Aorta (tissue), 5 donors: ENCODE measurements at regions not wholly inside any gene's neighbourhood (a gene's known extent, or its start where the extent isn't known, plus 50 kb on each side); places are given as distances from the start of the nearest gene placed in this dataset.

Experiments used
- ATAC-seq: fragments of 200-7000 bp; cut with Tn5 transposase; one replicate; pipeline ENCODE4 v1.9.1; 2022; ENCODE audit warnings: moderate library complexity; ENCODE audit not compliant: low FRiP score
- DNase-seq, 2 donors: peaks; one replicate each; pipeline ENCODE4 v3.0.0-alpha.2; 2020
- H3K27ac ChIP-seq, 2 donors: one replicate each; pipeline ENCODE4 v1.5.1; 2013; ENCODE audit warnings: low read length in 2 of 2, mild to moderate bottlenecking in 2 of 2, moderate library complexity in 2 of 2, control low read depth in 1 of 2, inconsistent platforms in 1 of 2, low read depth in 1 of 2
- H3K27me3 ChIP-seq, 2 donors: one replicate each; pipeline ENCODE4 v1.6.1; 2013; ENCODE audit warnings: control low read depth in 1 of 2, low read length in 1 of 2, mild to moderate bottlenecking in 1 of 2, moderate library complexity in 1 of 2; ENCODE audit not compliant: insufficient read depth in 2 of 2, control insufficient read depth in 1 of 2
- H3K36me3 ChIP-seq, 2 donors: one replicate each; pipeline ENCODE4 v1.6.1; 2013; ENCODE audit warnings: control low read depth in 1 of 2, low read length in 1 of 2, mild to moderate bottlenecking in 1 of 2; ENCODE audit not compliant: insufficient read depth in 2 of 2, control insufficient read depth in 1 of 2
- H3K4me1 ChIP-seq, 2 donors: one replicate each; pipeline ENCODE4 v1.6.1; 2013; ENCODE audit warnings: low read length in 2 of 2, control low read depth in 1 of 2, mild to moderate bottlenecking in 1 of 2, moderate library complexity in 1 of 2; ENCODE audit not compliant: insufficient read depth in 2 of 2, control insufficient read depth in 1 of 2
- H3K4me3 ChIP-seq, 2 donors: one replicate each; pipeline ENCODE4 v1.5.1; 2013; ENCODE audit warnings: low read length in 2 of 2, control low read depth in 1 of 2, mild to moderate bottlenecking in 1 of 2
- H3K9me3 ChIP-seq: one replicate; pipeline ENCODE4 v1.6.1; 2013; ENCODE audit warnings: mild to moderate bottlenecking, low read length; ENCODE audit not compliant: control insufficient read depth
- WGBS, 2 donors: extraction: QIAGEN DNeasy Blood & Tissue Kit; methylation state at CpG; one replicate each; pipeline ENCODE4 v1.1.7; 2013; 5-methylcytosine and 5-hydroxymethylcytosine counted together
- intact Hi-C, 2 donors: fragments of 100-400 bp; cut with DNase I; formaldehyde crosslinking; loops; one replicate each; pipeline versions ENCODE4 v1.14.2 to v1.15.0; 2022
- donor health status: healthy with polysubstance abuse.
- donor health status: Bipolar disorder and iron deficiency.
- donor health status: DM: no; HTN: no; CAD: no.
- donor health status: DM: no; HTN: no; CAD: no.
- donor health status: DM: yes; HTN: yes; CAD: no.

DNA sequence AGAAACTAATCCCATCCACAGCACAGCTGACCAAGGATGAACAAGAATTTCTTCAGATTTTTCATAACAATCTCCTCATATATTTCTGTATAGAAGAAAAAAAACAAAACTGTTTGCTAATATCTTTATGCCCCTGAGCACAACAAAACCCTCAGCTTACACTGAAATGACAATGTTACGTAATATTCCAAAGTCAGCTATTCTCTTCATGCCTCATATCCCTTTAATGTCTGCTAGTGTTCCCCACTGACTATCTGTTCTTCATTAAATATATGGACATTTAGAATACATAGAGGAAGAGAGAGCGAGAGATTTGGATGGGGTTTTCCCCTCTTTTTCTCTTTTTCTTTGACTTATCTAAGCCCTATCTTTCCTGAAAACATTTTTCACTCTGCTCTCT lies 87.9 kb upstream of the GULP1 start:
- H3K27me3 ChIP-seq = no peaks in the 10 kb centered on the region
- H3K27ac ChIP-seq = no peak overlapping the region
- H3K36me3 ChIP-seq = no peaks in the 10 kb centered on the region
- 97% methylated on average over 2 of the region's 2 CpGs for WGBS, 2 donors
- DNase-seq (no peak), ATAC-seq (no peak)
- intact Hi-C loops = loop anchor here in 1 of 2 donors (10.0 kb wide), 1 partner anchor 311 kb away; no protein-coding TSS in a partner anchor
- H3K4me3 ChIP-seq = no peak overlapping the region
- H3K9me3 ChIP-seq = no peaks in the 10 kb centered on the region
- H3K4me1 ChIP-seq = peaks cover 0 to 3% of the 10 kb centered on the region in 2 donors

DNA sequence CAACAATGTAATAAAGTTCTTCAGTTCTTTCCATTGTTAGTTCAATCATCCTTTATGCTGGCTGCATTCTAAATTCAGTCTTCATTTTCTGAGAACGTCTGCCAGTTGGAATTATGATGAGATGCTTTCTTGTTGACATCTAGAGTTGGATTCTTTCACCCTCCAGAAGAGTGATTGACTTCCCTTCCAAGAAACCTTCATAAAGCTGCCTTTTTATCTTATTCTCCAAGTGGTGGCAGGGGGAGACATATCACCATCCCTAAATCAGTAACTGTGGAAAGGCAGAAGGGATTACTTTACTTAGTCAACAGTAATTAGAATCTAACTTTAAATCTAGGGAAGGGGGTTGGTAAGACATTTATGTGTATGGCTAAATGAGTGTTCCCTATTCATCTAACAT lies 86.8 kb upstream of the GULP1 start:
- H3K36me3 ChIP-seq = no peaks in the 10 kb centered on the region
- no peaks in the 10 kb centered on the region for H3K4me1 ChIP-seq
- no peak for DNase-seq
- 51 to 55% methylated on average over 1 of the region's 1 CpG for WGBS, 2 donors
- H3K9me3 ChIP-seq = no peaks in the 10 kb centered on the region
- H3K27me3 ChIP-seq = no peaks in the 10 kb centered on the region
- H3K4me3 ChIP-seq = no peak overlapping the region
- intact Hi-C loops = loop anchor here in 1 of 2 donors (10.0 kb wide), 1 partner anchor 310 kb away; no protein-coding TSS in a partner anchor
- no peak for ATAC-seq
- H3K27ac ChIP-seq = no peak overlapping the region

DNA sequence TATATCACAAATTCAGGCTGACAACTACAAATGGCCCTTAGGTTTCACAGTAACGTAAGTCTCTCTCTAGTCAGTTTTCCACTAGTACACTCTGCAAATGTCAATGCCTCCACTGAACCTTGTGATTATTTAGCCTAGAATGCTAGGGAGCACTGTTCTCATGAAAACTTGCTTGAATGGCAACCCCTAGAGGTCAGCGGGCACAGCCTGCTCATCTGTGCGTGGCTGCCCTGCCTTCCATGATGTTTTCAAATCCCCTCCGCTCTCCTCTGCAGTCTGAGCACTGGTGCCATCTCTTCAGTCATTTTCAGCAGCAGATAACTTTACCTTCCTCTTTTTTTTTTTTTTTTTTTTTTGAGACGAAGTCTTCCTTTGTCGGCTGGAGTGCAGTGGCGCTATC lies 84.1 kb upstream of the GULP1 start:
- DNase-seq (no peak), ATAC-seq (no peak)
- Histone ChIP-seq H3K4me1 (no peaks in the 10 kb centered on the region), H3K27me3 (no peaks in the 10 kb centered on the region), H3K27ac (no peak overlapping the region), H3K36me3 (no peaks in the 10 kb centered on the region), H3K4me3 (no peak overlapping the region), H3K9me3 (no peaks in the 10 kb centered on the region)
- 96 to 99% methylated on average over 6 to 7 of the region's 7 CpGs for WGBS, 2 donors
- intact Hi-C loops = loop anchor here in 1 of 2 donors (10.0 kb wide), 1 partner anchor 307 kb away; no protein-coding TSS in a partner anchor

DNA sequence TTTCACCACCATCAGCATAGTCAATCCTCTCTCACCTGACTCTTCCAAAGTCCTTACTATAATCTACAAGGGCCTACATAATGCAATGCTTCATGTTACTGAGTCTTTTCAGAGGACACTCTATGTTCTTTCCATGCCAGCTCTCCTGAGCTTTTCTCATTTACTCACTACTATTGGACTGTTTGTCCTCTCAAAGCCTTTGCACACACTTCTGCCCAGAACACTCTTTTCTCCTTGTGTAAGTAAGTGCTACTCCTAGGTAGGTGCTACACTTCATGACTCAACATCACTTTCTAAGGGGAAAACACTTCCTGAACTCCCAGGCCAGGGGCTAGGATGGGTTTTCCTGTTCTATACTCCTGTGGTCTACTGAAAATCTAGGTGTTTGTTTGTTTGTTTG lies 82.5 kb upstream of the GULP1 start:
- Histone ChIP-seq H3K4me3 (no peak overlapping the region), H3K36me3 (no peaks in the 10 kb centered on the region), H3K9me3 (no peaks in the 10 kb centered on the region), H3K4me1 (no peaks in the 10 kb centered on the region), H3K27me3 (no peaks in the 10 kb centered on the region), H3K27ac (no peak overlapping the region)
- no peak for ATAC-seq
- no peak for DNase-seq
- intact Hi-C loops = loop anchor here in 1 of 2 donors (10.0 kb wide), 1 partner anchor 306 kb away; no protein-coding TSS in a partner anchor

DNA sequence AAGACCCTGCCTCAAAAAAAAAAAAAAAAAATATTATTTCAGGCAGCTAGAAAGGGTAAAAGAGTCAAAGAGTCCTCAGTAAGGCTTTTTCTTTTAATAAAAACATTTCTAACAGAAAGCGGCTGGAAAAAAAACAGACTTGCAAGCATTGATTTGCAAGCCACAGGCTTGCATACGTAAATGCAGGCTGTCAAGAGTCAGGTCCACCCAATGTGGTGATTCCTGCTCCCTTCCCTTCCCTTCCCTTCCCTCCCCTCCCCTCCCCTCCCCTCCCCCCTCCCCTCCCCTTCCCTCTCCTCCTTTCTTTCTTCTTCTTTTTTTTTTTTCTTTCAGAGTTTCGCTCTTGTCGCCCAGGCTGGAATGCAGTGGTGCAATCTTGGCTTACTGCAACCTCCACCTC lies 74.4 kb upstream of the GULP1 start:
- Histone ChIP-seq H3K9me3 (no peaks in the 10 kb centered on the region), H3K4me1 (no peaks in the 10 kb centered on the region), H3K27me3 (no peaks in the 10 kb centered on the region), H3K27ac (no peak overlapping the region), H3K36me3 (no peaks in the 10 kb centered on the region), H3K4me3 (no peak overlapping the region)
- intact Hi-C loops = no loop called here
- DNase-seq (no peak), ATAC-seq (no peak)
- 80 to 87% methylated on average over 3 to 4 of the region's 4 CpGs for WGBS, 2 donors

DNA sequence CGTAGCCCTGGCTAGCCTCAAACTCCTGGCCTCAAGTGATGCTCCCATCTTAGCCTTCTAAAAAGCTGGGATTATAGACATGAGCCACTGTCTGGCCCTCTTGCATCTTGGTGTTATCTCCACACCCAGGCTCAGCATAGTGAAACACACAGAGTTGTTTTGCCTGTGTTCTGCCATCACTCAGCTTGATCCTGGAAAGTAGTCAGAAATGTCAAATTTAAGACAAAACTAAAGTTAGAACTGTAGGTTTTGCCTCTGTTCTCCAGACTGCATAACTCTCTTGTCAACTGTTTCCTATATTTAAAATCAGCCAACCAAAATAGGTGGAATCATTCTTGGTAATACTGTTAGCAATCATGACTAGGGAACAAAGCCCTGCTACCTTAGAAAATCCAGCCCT lies 72.1 kb upstream of the GULP1 start:
- H3K27ac ChIP-seq = no peak overlapping the region
- DNase-seq (no peak), ATAC-seq (no peak)
- intact Hi-C loops = no loop called here
- 18 to 26% methylated on average over 1 of the region's 1 CpG for WGBS, 2 donors
- H3K27me3 ChIP-seq = no peaks in the 10 kb centered on the region
- no peaks in the 10 kb centered on the region for H3K9me3 ChIP-seq
- no peaks in the 10 kb centered on the region for H3K4me1 ChIP-seq
- no peaks in the 10 kb centered on the region for H3K36me3 ChIP-seq
- H3K4me3 ChIP-seq = no peak overlapping the region

DNA sequence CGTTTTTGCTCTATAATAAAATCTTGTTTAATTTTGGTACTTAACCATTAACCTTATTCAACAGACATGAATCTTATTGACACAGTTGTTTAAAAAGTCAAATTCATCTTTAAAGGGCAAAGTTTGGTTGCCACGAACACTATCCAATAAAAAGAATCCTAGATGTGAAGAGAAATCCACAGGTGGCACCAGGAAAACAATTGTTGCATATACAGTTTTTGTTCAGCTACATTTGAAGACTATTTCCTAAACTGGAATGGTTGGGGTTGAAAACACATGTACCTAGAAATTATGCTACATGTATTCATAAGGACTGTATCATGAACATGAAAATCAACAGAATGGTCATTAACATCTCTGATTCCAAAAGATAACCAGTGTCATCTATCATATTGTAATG lies 71.1 kb upstream of the GULP1 start:
- no peaks in the 10 kb centered on the region for H3K4me1 ChIP-seq
- intact Hi-C loops = loop anchor here in 1 of 2 donors (10.0 kb wide), 1 partner anchor 54 kb away; no protein-coding TSS in a partner anchor
- no peaks in the 10 kb centered on the region for H3K9me3 ChIP-seq
- DNase-seq (no peak), ATAC-seq (no peak)
- no peak overlapping the region for H3K4me3 ChIP-seq
- H3K36me3 ChIP-seq = no peaks in the 10 kb centered on the region
- H3K27me3 ChIP-seq = no peaks in the 10 kb centered on the region
- whole genome bisulfite sequencing, 2 donors = 96 to 97% methylated on average over 2 of the region's 2 CpGs
- H3K27ac ChIP-seq = no peak overlapping the region

DNA sequence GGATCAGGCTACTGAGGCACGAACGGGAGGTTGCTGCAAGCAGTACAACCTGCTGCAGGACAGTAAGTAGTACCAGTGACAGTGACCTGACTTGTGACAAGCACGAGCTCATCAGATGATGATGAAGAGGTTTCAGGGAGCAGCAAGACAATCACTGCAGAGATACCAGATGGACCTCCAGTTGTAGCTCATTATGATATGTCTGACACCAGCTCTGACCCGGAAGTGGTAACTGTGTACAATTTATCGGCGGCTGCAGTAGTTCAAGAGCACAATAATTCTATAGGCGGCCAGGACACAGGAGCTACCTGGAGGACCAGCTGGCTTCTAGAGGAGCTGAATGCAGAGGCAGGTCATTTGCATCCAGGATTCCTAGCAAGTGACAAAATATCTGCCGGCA lies 64.0 kb upstream of the GULP1 start:
- no peak overlapping the region for H3K27ac ChIP-seq
- DNase-seq (no peak), ATAC-seq (no peak)
- H3K4me3 ChIP-seq = no peak overlapping the region
- no peaks in the 10 kb centered on the region for H3K9me3 ChIP-seq
- 95% methylated on average over 8 of the region's 8 CpGs for WGBS, 2 donors
- no peaks in the 10 kb centered on the region for H3K4me1 ChIP-seq
- H3K27me3 ChIP-seq = no peaks in the 10 kb centered on the region
- H3K36me3 ChIP-seq = no peaks in the 10 kb centered on the region
- intact Hi-C loops = loop anchor here in 1 of 2 donors (10.0 kb wide), 1 partner anchor 47 kb away; no protein-coding TSS in a partner anchor

DNA sequence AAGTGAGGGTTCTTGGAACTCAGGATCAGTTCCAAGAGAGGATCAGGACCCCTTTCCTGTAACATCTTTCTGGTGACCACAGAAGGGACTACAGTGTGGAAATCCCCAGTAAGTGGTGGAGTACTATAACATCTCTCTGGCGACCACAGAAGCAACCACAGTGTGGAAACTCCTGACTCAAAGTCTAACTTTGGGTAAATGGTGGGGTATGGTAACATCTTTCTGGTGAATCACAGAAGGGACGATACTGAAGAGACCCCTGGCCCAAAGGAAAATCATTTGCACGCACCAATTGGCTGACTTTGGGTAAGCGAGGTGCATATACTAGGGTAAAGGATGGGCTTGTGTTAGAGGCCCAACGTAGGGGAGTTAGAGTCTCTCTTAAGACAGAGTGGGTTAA lies 56.3 kb upstream of the GULP1 start:
- intact Hi-C loops = no loop called here
- 96 to 98% methylated on average over 5 of the region's 5 CpGs for WGBS, 2 donors
- no peaks in the 10 kb centered on the region for H3K9me3 ChIP-seq
- no peaks in the 10 kb centered on the region for H3K36me3 ChIP-seq
- H3K4me3 ChIP-seq = no peak overlapping the region
- H3K27ac ChIP-seq = no peak overlapping the region
- DNase-seq = no peak
- no peaks in the 10 kb centered on the region for H3K27me3 ChIP-seq
- no peaks in the 10 kb centered on the region for H3K4me1 ChIP-seq
- ATAC-seq = no peak
